MG63 (cell line): ENCODE measurements at regions not wholly inside any gene's neighbourhood (a gene's known extent, or its start where the extent isn't known, plus 50 kb on each side); places are given as distances from the start of the nearest gene placed in this dataset.

Source experiments
- DNase-seq: peaks from one replicate; pipeline ENCODE4 v3.0.0-alpha.2; 2020
- H3K27me3 ChIP-seq: fragments of 250-450 bp; sonication (Bioruptor Pico); 2 replicates; pipeline ENCODE4 v1.5.1; 2020; ENCODE audit warnings: mild to moderate bottlenecking, moderate library complexity
- H3K36me3 ChIP-seq: fragments of 250-450 bp; sonication (Bioruptor Pico); 2 replicates; pipeline ENCODE4 v1.5.1; 2020; ENCODE audit warnings: mild to moderate bottlenecking, moderate library complexity
- H3K4me3 ChIP-seq: fragments of 250-450 bp; sonication (Bioruptor Pico); 2 replicates; pipeline ENCODE4 v1.5.1; 2020; ENCODE audit warnings: mild to moderate bottlenecking, moderate library complexity
- H3K9me3 ChIP-seq: fragments of 250-450 bp; sonication (Bioruptor Pico); 2 replicates; pipeline ENCODE4 v1.5.1; 2020; ENCODE audit warnings: mild to moderate bottlenecking, moderate library complexity

DNA sequence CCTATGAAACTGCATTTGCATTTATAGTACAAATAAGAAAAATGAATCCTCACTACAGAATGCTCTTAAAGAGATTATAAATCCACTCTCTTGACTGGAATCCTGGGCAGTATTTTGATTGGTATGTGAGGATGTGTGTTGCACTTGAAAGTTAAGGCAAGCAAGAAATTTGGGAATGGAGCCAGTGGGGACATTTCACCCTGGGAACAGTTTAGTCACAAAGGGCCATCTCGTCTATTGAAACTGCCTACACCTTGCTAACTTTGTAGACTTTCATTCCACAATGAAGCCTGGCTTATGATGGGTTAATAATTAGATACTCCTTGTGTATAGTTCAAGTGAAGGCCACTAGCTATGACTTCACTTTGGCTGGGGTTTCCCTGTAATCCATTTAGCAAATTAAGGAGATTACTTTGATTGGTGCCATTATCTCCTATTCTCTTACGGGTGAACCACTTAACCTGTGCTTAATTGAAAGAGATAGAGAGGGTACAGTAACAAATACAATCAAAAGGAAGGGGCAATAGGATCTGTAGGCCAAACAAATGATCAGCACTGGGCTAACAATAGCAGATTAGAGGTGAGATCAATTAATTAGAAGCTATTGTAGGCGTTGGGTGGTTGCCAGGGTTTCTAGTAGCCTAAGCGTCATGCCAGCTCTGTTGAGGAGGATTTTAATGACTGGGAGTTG is 146.9 kb upstream of the RARB start:
- Histone ChIP-seq H3K9me3 (no peaks in the 10 kb centered on the region), H3K36me3 (no peaks in the 10 kb centered on the region), H3K4me3 (no peak overlapping the region), H3K27me3 (no peaks in the 10 kb centered on the region)
- no peak for DNase-seq

GRCh38 chr3:25281732-25282126 is 146.3 kb upstream of the RARB start:
- H3K36me3 ChIP-seq: no peaks in the 10 kb centered on the region
- H3K4me3 ChIP-seq: no peak overlapping the region
- no peaks in the 10 kb centered on the region for H3K27me3 ChIP-seq
- no peak for DNase-seq
- H3K9me3 ChIP-seq: no peaks in the 10 kb centered on the region

- Histone ChIP-seq H3K4me3 (no peak overlapping the region), H3K27me3 (no peaks in the 10 kb centered on the region), H3K9me3 (no peaks in the 10 kb centered on the region), H3K36me3 (no peaks in the 10 kb centered on the region)
- DNase-seq: no peak
Measured at GRCh38 chr3:25283613-25284012, 144.4 kb upstream of the RARB start.

DNA sequence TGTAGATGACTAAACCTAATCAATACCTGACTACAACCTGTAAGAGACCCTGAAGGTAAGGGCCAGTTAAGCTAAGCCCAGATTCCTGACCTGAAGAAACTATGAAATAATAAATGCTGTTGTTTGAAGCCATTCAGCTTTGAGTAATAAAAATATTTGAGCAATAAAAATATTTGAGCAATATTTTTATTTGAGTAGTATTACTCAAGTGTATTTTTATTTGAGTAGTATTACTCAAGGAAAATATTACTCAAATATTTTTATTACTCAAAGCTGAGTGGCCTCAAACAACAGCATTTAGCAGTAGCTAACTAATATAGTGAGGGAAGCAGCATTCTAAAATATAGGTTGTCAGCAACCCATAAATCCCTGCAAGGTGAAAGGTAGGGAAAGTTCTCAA is 143.8 kb upstream of the RARB start:
- no peaks in the 10 kb centered on the region for H3K27me3 ChIP-seq
- no peak for DNase-seq
- H3K4me3 ChIP-seq: no peak overlapping the region
- H3K36me3 ChIP-seq: no peaks in the 10 kb centered on the region
- H3K9me3 ChIP-seq: no peaks in the 10 kb centered on the region

DNA sequence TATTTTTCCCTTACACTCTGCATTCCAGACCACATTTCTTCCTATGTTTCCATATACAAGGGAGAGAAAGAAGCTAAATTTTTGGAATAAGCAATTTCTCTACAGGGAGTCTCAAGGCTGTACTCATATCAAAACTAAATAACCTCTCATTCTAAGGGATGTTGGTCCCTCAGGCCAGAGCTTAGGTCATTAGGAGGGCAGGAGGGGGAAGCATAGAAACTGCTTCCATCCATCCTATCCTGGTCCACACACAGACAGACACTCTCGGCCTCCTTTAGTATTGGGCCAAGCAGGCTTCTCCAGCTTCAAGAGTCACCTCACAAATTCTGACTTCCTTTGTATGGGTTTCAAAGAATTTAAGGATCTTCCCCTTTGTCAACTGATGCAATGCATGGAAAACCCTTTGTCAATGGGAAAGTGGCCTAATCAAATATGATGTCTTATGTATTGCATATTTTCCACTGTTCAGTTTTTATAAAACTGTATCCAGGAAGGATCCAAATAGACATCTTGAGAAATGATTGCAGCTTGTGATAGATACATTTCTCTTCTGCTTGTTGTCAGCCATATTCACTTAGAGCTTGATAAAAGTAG is 140.7 kb upstream of the RARB start:
- Histone ChIP-seq H3K4me3 (no peak overlapping the region), H3K36me3 (no peaks in the 10 kb centered on the region), H3K9me3 (no peaks in the 10 kb centered on the region), H3K27me3 (no peaks in the 10 kb centered on the region)
- no peak for DNase-seq

GRCh38 chr3:25288413-25288812 is 139.7 kb upstream of the RARB start:
- H3K9me3 ChIP-seq: no peaks in the 10 kb centered on the region
- no peak overlapping the region for H3K4me3 ChIP-seq
- H3K36me3 ChIP-seq: no peaks in the 10 kb centered on the region
- DNase-seq: no peak
- H3K27me3 ChIP-seq: no peaks in the 10 kb centered on the region

- H3K36me3 ChIP-seq: no peaks in the 10 kb centered on the region
Measured at GRCh38 chr3:25289156-25289555, 138.9 kb upstream of the RARB start.

DNA sequence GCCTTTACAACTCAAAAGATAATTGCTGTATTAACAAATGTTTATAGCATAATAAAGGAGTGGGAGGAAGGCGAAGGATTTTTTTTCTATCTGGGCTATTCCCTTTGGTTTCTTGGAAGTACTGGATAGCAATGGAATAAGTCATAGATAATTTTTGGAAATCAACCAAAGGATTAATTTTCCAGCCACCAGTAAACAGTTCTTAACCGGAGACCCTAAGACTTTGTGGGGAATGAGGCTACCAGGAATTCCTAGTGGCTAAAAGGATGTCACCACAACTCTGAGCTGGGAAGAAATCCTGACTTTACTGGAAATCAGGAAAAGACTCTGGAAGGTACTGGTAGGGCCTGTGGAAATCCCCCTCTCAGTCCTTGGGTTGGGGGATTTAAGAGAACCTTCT is 138.4 kb upstream of the RARB start:
- Histone ChIP-seq H3K27me3 (no peaks in the 10 kb centered on the region), H3K4me3 (no peak overlapping the region), H3K9me3 (no peaks in the 10 kb centered on the region), H3K36me3 (no peaks in the 10 kb centered on the region)
- no peak for DNase-seq

More at GRCh38 chr3:25289156-25289555, 138.9 kb upstream of the RARB start:
- Histone ChIP-seq H3K27me3 (no peaks in the 10 kb centered on the region), H3K4me3 (no peak overlapping the region), H3K9me3 (no peaks in the 10 kb centered on the region)
- no peak for DNase-seq

- Histone ChIP-seq H3K9me3 (no peaks in the 10 kb centered on the region), H3K36me3 (no peaks in the 10 kb centered on the region), H3K4me3 (no peak overlapping the region), H3K27me3 (no peaks in the 10 kb centered on the region)
- DNase-seq: no peak
Measured at GRCh38 chr3:25291481-25291905, 136.6 kb upstream of the RARB start.

DNA sequence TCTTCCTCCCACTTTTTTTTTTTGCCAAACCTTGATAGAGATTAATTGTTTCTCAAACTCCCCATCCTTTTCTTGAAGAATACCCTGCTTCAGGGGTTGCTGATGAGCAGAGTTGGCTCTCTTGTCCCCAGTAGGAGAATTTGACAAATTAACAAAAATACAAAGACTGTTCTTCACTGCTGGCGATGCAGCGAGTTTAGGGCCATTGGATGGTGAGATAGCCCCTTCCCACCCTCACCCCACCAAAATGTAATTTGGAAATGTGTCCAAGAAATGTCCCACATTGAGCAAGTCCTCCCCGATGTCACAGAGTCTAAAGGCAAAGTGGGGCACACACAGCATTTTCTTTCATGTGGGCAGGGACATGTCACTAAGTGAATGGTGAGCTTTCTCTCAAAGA is 136.0 kb upstream of the RARB start:
- Histone ChIP-seq H3K36me3 (no peaks in the 10 kb centered on the region), H3K27me3 (no peaks in the 10 kb centered on the region), H3K4me3 (no peak overlapping the region), H3K9me3 (no peaks in the 10 kb centered on the region)
- DNase-seq: no peak

- Histone ChIP-seq H3K27me3 (no peaks in the 10 kb centered on the region), H3K9me3 (no peaks in the 10 kb centered on the region), H3K36me3 (no peaks in the 10 kb centered on the region), H3K4me3 (no peak overlapping the region)
- DNase-seq: no peak
Measured at GRCh38 chr3:25292595-25292994, 135.5 kb upstream of the RARB start.

- DNase-seq: no peak
- Histone ChIP-seq H3K9me3 (no peaks in the 10 kb centered on the region), H3K4me3 (no peak overlapping the region), H3K36me3 (no peaks in the 10 kb centered on the region), H3K27me3 (no peaks in the 10 kb centered on the region)
Measured at GRCh38 chr3:25293736-25294135, 134.3 kb upstream of the RARB start.

DNA sequence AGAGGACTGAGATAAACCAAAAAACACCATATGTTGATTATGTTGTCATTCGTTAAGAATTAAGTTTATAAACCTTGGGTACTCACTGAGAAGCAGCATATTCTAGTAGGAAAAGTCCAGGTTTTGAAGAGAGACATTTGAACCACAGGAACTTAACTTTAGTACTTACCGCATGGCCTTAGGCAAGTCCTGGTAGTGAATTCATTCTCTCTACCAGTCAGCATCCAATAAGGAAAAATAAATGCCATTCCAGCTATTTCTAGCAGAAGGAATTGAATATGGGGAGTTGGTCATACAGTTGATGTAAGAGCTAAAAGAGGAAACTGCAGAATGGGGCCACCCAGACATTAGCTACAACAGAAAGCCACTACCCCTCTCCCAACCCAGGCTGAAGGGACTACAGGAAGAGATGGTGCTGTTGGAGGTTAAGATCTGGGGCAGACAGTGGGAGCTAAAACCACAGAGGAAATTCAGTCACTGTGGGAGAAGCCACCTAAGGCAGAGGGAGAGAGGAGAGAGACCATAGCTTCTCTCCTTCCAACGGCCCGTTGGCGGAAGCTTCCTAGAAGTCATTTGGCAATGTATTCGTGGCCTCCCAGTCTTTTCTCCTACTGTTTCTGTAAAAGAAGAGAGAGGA is 133.8 kb upstream of the RARB start:
- Histone ChIP-seq H3K4me3 (no peak overlapping the region), H3K27me3 (no peaks in the 10 kb centered on the region), H3K9me3 (no peaks in the 10 kb centered on the region), H3K36me3 (no peaks in the 10 kb centered on the region)
- no peak for DNase-seq

GRCh38 chr3:25297667-25298585 is 130.1 kb upstream of the RARB start:
- Histone ChIP-seq H3K27me3 (no peaks in the 10 kb centered on the region), H3K4me3 (no peak overlapping the region), H3K9me3 (no peaks in the 10 kb centered on the region), H3K36me3 (no peaks in the 10 kb centered on the region)
- DNase-seq: no peak

- DNase-seq: no peak
- no peaks in the 10 kb centered on the region for H3K9me3 ChIP-seq
- H3K4me3 ChIP-seq: no peak overlapping the region
- H3K27me3 ChIP-seq: no peaks in the 10 kb centered on the region
- H3K36me3 ChIP-seq: no peaks in the 10 kb centered on the region
Measured at GRCh38 chr3:25300141-25300540, 127.9 kb upstream of the RARB start.

- no peaks in the 10 kb centered on the region for H3K27me3 ChIP-seq
- no peak overlapping the region for H3K4me3 ChIP-seq
- no peaks in the 10 kb centered on the region for H3K9me3 ChIP-seq
- H3K36me3 ChIP-seq: no peaks in the 10 kb centered on the region
- DNase-seq: no peak
Measured at GRCh38 chr3:25304916-25305315, 123.1 kb upstream of the RARB start.

- H3K36me3 ChIP-seq: no peaks in the 10 kb centered on the region
- no peak overlapping the region for H3K4me3 ChIP-seq
- H3K9me3 ChIP-seq: no peaks in the 10 kb centered on the region
- H3K27me3 ChIP-seq: no peaks in the 10 kb centered on the region
- no peak for DNase-seq
Measured at GRCh38 chr3:25306066-25306465, 122.0 kb upstream of the RARB start.
